H9 (cell line): ENCODE measurements at regions not wholly inside any gene's neighbourhood (a gene's known extent, or its start where the extent isn't known, plus 50 kb on each side); places are given as distances from the start of the nearest gene placed in this dataset.
"Not testable (repeated sequence)": the region's sequence is repeated elsewhere in the genome, so short reads cannot be mapped to it uniquely, and the experiment has no call there.

Experiments
- DNase-seq: peaks from one replicate; pipeline ENCODE4 v3.0.0-alpha.2; 2017
- H2AFZ ChIP-seq: one replicate; pipeline ENCODE4 v1.6.1; 2013; ENCODE audit warnings: mild to moderate bottlenecking, low read length, control low read depth, moderate library complexity
- H2AK5ac ChIP-seq: 2 replicates; pipeline ENCODE4 v1.6.1; 2013; ENCODE audit warnings: low read length, control low read depth, mixed read lengths; ENCODE audit not compliant: insufficient read length
- H2BK120ac ChIP-seq: one replicate; pipeline ENCODE4 v1.6.1; 2013; ENCODE audit warnings: low read depth, mild to moderate bottlenecking, low read length, control low read depth, inconsistent platforms; ENCODE audit not compliant: poor library complexity, severe bottlenecking
- H2BK12ac ChIP-seq: 2 replicates; pipeline ENCODE4 v1.6.1; 2013; ENCODE audit warnings: low read length, control low read depth, mixed read lengths, low read depth; ENCODE audit not compliant: insufficient read length
- H2BK15ac ChIP-seq: 2 replicates; pipeline ENCODE4 v1.6.1; 2013; ENCODE audit warnings: low read depth, low read length, control low read depth
- H2BK20ac ChIP-seq: one replicate; pipeline ENCODE4 v1.6.1; 2013; ENCODE audit warnings: low read depth, mild to moderate bottlenecking, low read length, control low read depth, inconsistent platforms; ENCODE audit not compliant: poor library complexity, severe bottlenecking
- H2BK5ac ChIP-seq: 2 replicates; pipeline ENCODE4 v1.6.1; 2013; ENCODE audit warnings: low read length, control low read depth, mixed read lengths; ENCODE audit not compliant: insufficient read length
- H3K14ac ChIP-seq: 2 replicates; pipeline ENCODE4 v1.6.1; 2013; ENCODE audit warnings: low read length, control low read depth; ENCODE audit not compliant: insufficient read depth
- H3K18ac ChIP-seq: 2 replicates; pipeline ENCODE4 v1.6.1; 2013; ENCODE audit warnings: low read depth, mild to moderate bottlenecking, mixed read lengths, low read length, control low read depth; ENCODE audit not compliant: insufficient read length
- H3K23ac ChIP-seq: 2 replicates; pipeline ENCODE4 v1.6.1; 2013; ENCODE audit warnings: low read length, control low read depth, mixed read lengths, low read depth; ENCODE audit not compliant: insufficient read length
- H3K23me2 ChIP-seq: 2 replicates; pipeline ENCODE4 v1.6.1; 2013; ENCODE audit warnings: low read depth, mild to moderate bottlenecking, mixed read lengths, low read length, control low read depth; ENCODE audit not compliant: insufficient read length, poor library complexity, severe bottlenecking
- H3K27ac ChIP-seq: 2 replicates; pipeline ENCODE4 v1.5.1; 2013; ENCODE audit warnings: low read length, control low read depth, mixed read lengths, low read depth; ENCODE audit not compliant: insufficient read length
- H3K27me3 ChIP-seq: 2 replicates; pipeline ENCODE4 v1.6.1; 2013; ENCODE audit warnings: low read length, control low read depth, inconsistent platforms; ENCODE audit not compliant: insufficient read depth
- H3K4ac ChIP-seq: 2 replicates; pipeline ENCODE4 v1.6.1; 2013; ENCODE audit warnings: low read depth, mild to moderate bottlenecking, control low read depth, inconsistent platforms, low read length, moderate library complexity
- H3K4me1 ChIP-seq: 2 replicates; pipeline ENCODE4 v1.6.1; 2013; ENCODE audit warnings: low read length, control low read depth, inconsistent platforms; ENCODE audit not compliant: insufficient read depth
- H3K4me2 ChIP-seq: 2 replicates; pipeline ENCODE4 v1.6.1; 2013; ENCODE audit warnings: low read length, control low read depth, mixed read lengths; ENCODE audit not compliant: insufficient read length, insufficient read depth
- H3K56ac ChIP-seq: 2 replicates; pipeline ENCODE4 v1.6.1; 2013; ENCODE audit warnings: low read depth, mild to moderate bottlenecking, mixed read lengths, low read length, control low read depth; ENCODE audit not compliant: insufficient read length
- H3K79me1 ChIP-seq: 2 replicates; pipeline ENCODE4 v1.6.1; 2013; ENCODE audit warnings: low read depth, mild to moderate bottlenecking, moderate library complexity, low read length, control low read depth, inconsistent platforms; ENCODE audit not compliant: insufficient read depth, poor library complexity, severe bottlenecking
- H3K79me2 ChIP-seq: 2 replicates; pipeline ENCODE4 v1.6.1; 2013; ENCODE audit warnings: low read length, control low read depth, inconsistent platforms; ENCODE audit not compliant: insufficient read depth
- H3K9ac ChIP-seq: 2 replicates; pipeline ENCODE4 v1.6.1; 2013; ENCODE audit warnings: low read length, control low read depth, mixed read lengths; ENCODE audit not compliant: insufficient read length; ENCODE audit errors: extremely low read depth
- H3K9me3 ChIP-seq: one replicate; pipeline ENCODE4 v1.6.1; 2013; ENCODE audit warnings: low read depth, low read length, inconsistent platforms; ENCODE audit not compliant: control insufficient read depth
- H3T11ph ChIP-seq: one replicate; pipeline ENCODE4 v1.6.1; 2013; ENCODE audit warnings: mild to moderate bottlenecking, low read length, control low read depth, inconsistent platforms
- H4K20me1 ChIP-seq: one replicate; pipeline ENCODE4 v1.6.1; 2013; ENCODE audit not compliant: control insufficient read depth, insufficient read length, insufficient read depth
- H4K5ac ChIP-seq: 2 replicates; pipeline ENCODE4 v1.6.1; 2013; ENCODE audit warnings: low read depth, mild to moderate bottlenecking, mixed read lengths, low read length, control low read depth; ENCODE audit not compliant: insufficient read length
- H4K8ac ChIP-seq: replicated peaks from 2 replicates; pipeline ENCODE4 v1.6.1; 2013; ENCODE audit warnings: low read length, control low read depth, mixed read lengths, low read depth; ENCODE audit not compliant: insufficient read length
- H4K91ac ChIP-seq: 2 replicates; pipeline ENCODE4 v1.6.1; 2013; ENCODE audit warnings: low read depth, mild to moderate bottlenecking, moderate library complexity, mixed read lengths, low read length, control low read depth; ENCODE audit not compliant: insufficient read length
- H3K27ac Mint-ChIP-seq, 3 experiments: 2 replicates in 2 of 3; 3 replicates in 1 of 3; pipeline ENCODE4 v1.8.0; 2020 to 2021; ENCODE audit warnings: mixed read lengths in 3 of 3, mild to moderate bottlenecking in 1 of 3, moderate library complexity in 1 of 3
- H3K27me3 Mint-ChIP-seq: 2 replicates; pipeline ENCODE4 v1.8.0; 2021; ENCODE audit warnings: low read depth, mild to moderate bottlenecking, moderate library complexity, mixed read lengths
- H3K36me3 Mint-ChIP-seq, 3 experiments: 2 replicates in 2 of 3; 3 replicates in 1 of 3; pipeline ENCODE4 v1.8.0; 2020 to 2021; ENCODE audit warnings: low read depth in 3 of 3, mixed read lengths in 3 of 3; ENCODE audit not compliant: insufficient read depth in 1 of 3
- H3K4me1 Mint-ChIP-seq, 2 experiments: 2 replicates each; pipeline ENCODE4 v1.8.0; 2020; ENCODE audit warnings: mixed read lengths in 2 of 2
- H3K4me3 Mint-ChIP-seq, 2 experiments: 2 replicates in 1 of 2; 3 replicates in 1 of 2; pipeline ENCODE4 v1.8.0; 2020 to 2021; ENCODE audit warnings: mild to moderate bottlenecking in 2 of 2, mixed read lengths in 2 of 2, moderate library complexity in 1 of 2
- H3K9me3 Mint-ChIP-seq, 2 experiments: 2 replicates in 1 of 2; 3 replicates in 1 of 2; pipeline ENCODE4 v1.8.0; 2020; ENCODE audit warnings: mild to moderate bottlenecking in 2 of 2, mixed read lengths in 2 of 2, moderate library complexity in 1 of 2
- WGBS: extraction: QIAGEN DNeasy Blood & Tissue Kit; methylation state at CpG from one replicate; pipeline ENCODE4 v1.1.7; 2013; ENCODE audit warnings: missing lambda C conversion rate, low lambda C conversion rate, mixed read lengths; ENCODE audit not compliant: insufficient read length; ENCODE audit errors: extremely low coverage; 5-methylcytosine and 5-hydroxymethylcytosine counted together
- TF ChIP-seq, protein P1 (sequence below): fragments of 200-600 bp; sonication (generic); conservative IDR thresholded peaks from 3 replicates; pipeline ENCODE4 v1.8.0; 2021; ENCODE audit warnings: antibody characterized with exemption, mild to moderate bottlenecking

DNA sequence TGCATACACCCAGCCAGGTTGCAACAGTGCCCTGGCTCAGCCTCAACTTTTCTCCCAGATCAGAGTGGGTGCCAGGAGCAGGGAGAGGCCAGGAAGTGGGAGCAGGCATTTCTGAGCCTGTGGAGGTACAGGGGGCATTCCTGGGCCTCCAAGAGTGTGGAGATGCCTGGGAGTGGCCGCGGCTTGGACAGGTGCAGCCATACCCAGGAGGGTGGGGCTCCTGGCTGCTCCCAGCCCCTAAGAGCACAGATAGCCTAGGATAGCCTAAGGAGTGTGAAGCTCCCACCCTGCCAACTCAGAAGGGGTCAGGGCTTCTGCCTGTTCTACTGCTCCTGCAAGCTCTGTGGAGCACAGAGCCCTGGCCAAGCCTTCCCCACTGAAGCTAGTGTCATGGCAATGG lies 543.4 kb downstream of the RPL10L start:
- Histone ChIP-seq H3K4me1 (no peaks in the 10 kb centered on the region), H2BK20ac (no peak overlapping the region), H4K91ac (no peak overlapping the region), H3K79me1 (no peaks in the 10 kb centered on the region), H3K27me3 (no peaks in the 10 kb centered on the region), H4K20me1 (no peaks in the 10 kb centered on the region), H3K4me2 (no peak overlapping the region), H2BK120ac (no peak overlapping the region), H2AFZ (no peak overlapping the region), H3K14ac (no peak overlapping the region; the same call in 1 of the 2 replicates), H3K18ac (no peak overlapping the region), H2AK5ac (no peak overlapping the region), H3K56ac (no peak overlapping the region), H2BK15ac (no peak overlapping the region), H2BK5ac (no peak overlapping the region), H3K4ac (no peak overlapping the region), H3K23me2 (no peaks in the 10 kb centered on the region), H3K9ac (no peak overlapping the region), H4K5ac (no peak overlapping the region), H3K9me3 (peaks cover 8% of the 10 kb centered on the region), H4K8ac (no peak overlapping the region), H3K27ac (no peak overlapping the region), H3T11ph (no peak overlapping the region), H3K79me2 (no peaks in the 10 kb centered on the region), H3K23ac (no peak overlapping the region), H2BK12ac (no peak overlapping the region)
- no peak for DNase-seq
- H3K27me3 Mint-ChIP-seq, result no peaks in the 10 kb centered on the region; the same call in 1 of the 2 replicates
- H3K36me3 Mint-ChIP-seq, result peaks cover 9 to 20% (median 17%) of the 10 kb centered on the region in 3 experiments
- no peak overlapping the region for H3K4me3 Mint-ChIP-seq
- no CpG with 5 or more reads among the region's 2 CpGs for WGBS
- H3K9me3 Mint-ChIP-seq, result peaks cover 39 to 45% of the 10 kb centered on the region in 2 experiments
- no peak overlapping the region for H3K27ac Mint-ChIP-seq
- no peaks in the 10 kb centered on the region for H3K4me1 Mint-ChIP-seq
- TF ChIP-seq, protein P1, sequence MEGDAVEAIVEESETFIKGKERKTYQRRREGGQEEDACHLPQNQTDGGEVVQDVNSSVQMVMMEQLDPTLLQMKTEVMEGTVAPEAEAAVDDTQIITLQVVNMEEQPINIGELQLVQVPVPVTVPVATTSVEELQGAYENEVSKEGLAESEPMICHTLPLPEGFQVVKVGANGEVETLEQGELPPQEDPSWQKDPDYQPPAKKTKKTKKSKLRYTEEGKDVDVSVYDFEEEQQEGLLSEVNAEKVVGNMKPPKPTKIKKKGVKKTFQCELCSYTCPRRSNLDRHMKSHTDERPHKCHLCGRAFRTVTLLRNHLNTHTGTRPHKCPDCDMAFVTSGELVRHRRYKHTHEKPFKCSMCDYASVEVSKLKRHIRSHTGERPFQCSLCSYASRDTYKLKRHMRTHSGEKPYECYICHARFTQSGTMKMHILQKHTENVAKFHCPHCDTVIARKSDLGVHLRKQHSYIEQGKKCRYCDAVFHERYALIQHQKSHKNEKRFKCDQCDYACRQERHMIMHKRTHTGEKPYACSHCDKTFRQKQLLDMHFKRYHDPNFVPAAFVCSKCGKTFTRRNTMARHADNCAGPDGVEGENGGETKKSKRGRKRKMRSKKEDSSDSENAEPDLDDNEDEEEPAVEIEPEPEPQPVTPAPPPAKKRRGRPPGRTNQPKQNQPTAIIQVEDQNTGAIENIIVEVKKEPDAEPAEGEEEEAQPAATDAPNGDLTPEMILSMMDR, result no peak

DNA sequence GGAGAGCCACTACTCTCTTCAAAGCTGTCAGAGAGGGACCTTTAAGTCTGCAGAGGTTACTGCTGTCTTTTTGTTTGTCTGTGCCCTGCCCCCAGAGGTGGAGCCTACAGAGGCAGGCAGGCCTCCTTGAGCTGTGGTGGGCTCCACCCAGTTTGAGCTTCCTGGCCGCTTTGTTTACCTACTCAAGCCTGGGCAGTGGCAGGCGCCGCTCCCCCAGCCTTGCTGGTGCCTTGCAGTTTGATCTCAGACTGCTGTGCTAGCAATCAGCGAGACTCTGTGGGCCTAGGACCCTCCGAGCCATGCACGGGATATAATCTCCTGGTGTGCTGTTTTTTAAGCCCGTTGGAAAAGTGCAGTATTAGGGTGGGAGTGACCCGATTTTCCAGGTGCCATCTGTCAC lies 550.7 kb downstream of the RPL10L start:
- peaks cover 3 to 14% (median 7%) of the 10 kb centered on the region in 3 experiments; a peak in 4 of 7 replicates for H3K36me3 Mint-ChIP-seq
- not testable (repeated sequence) for H2BK120ac ChIP-seq, H2AFZ ChIP-seq, H4K20me1 ChIP-seq, H4K8ac ChIP-seq, H3K14ac ChIP-seq, H3K9ac ChIP-seq, H3K4me1 Mint-ChIP-seq, DNase-seq, H3K27ac Mint-ChIP-seq, H3K23ac ChIP-seq, H4K91ac ChIP-seq, H3K27ac ChIP-seq, H3K18ac ChIP-seq, H2BK5ac ChIP-seq, H3K4me2 ChIP-seq, H4K5ac ChIP-seq, H3K27me3 Mint-ChIP-seq, H2BK12ac ChIP-seq, H2BK20ac ChIP-seq, H3K56ac ChIP-seq, H3K9me3 ChIP-seq, H3K79me2 ChIP-seq, H3K4me3 Mint-ChIP-seq, H3K23me2 ChIP-seq, H3K4me1 ChIP-seq, H2BK15ac ChIP-seq, H3K4ac ChIP-seq, H3K79me1 ChIP-seq, H3T11ph ChIP-seq, H3K27me3 ChIP-seq, H2AK5ac ChIP-seq
- no CpG with 5 or more reads among the region's 8 CpGs for WGBS
- peaks cover 35 to 44% of the 10 kb centered on the region in 2 experiments for H3K9me3 Mint-ChIP-seq
